Bronchial epithelial cell (primary cell): ENCODE measurements at regions not wholly inside any gene's neighbourhood (a gene's known extent, or its start where the extent isn't known, plus 50 kb on each side); places are given as distances from the start of the nearest gene placed in this dataset.

Experiments
- DNase-seq: peaks from one replicate; pipeline ENCODE4 v3.0.0-alpha.2; 2010; ENCODE audit warnings: low read depth
- FAIRE-seq: peaks from 2 replicates; lab custom pipeline; 2011; peaks lifted over from hg19 to GRCh38; lab: Jason Lieb, UNC
- H3K27me3 ChIP-seq: 2 replicates; pipeline ENCODE4 v1.5.1; 2011; ENCODE audit warnings: low read length; ENCODE audit not compliant: control insufficient read depth, insufficient read depth
- H3K36me3 ChIP-seq: 2 replicates; pipeline ENCODE4 v1.5.1; 2011; ENCODE audit warnings: low read length; ENCODE audit not compliant: control insufficient read depth, insufficient read depth
- H3K4me3 ChIP-seq: 2 replicates; pipeline ENCODE4 v1.5.1; 2011; ENCODE audit warnings: mild to moderate bottlenecking, low read depth, low read length, control low read depth
- TF ChIP-seq, protein P1 (sequence below): IDR thresholded peaks from 2 replicates; pipeline ENCODE4 v1.5.1; 2011; ENCODE audit warnings: mild to moderate bottlenecking, moderate library complexity, low read length, control low read depth, inconsistent platforms; ENCODE audit not compliant: insufficient read depth, severe bottlenecking

GRCh38 chr4:56746639-56747038 is 65.5 kb upstream of the HOPX start:
- TF ChIP-seq, protein P1, sequence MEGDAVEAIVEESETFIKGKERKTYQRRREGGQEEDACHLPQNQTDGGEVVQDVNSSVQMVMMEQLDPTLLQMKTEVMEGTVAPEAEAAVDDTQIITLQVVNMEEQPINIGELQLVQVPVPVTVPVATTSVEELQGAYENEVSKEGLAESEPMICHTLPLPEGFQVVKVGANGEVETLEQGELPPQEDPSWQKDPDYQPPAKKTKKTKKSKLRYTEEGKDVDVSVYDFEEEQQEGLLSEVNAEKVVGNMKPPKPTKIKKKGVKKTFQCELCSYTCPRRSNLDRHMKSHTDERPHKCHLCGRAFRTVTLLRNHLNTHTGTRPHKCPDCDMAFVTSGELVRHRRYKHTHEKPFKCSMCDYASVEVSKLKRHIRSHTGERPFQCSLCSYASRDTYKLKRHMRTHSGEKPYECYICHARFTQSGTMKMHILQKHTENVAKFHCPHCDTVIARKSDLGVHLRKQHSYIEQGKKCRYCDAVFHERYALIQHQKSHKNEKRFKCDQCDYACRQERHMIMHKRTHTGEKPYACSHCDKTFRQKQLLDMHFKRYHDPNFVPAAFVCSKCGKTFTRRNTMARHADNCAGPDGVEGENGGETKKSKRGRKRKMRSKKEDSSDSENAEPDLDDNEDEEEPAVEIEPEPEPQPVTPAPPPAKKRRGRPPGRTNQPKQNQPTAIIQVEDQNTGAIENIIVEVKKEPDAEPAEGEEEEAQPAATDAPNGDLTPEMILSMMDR, result no peak
- no peaks in the 10 kb centered on the region for H3K36me3 ChIP-seq
- no peak for FAIRE-seq
- no peaks in the 10 kb centered on the region for H3K27me3 ChIP-seq
- no peak overlapping the region for H3K4me3 ChIP-seq
- DNase-seq, result no peak

DNA sequence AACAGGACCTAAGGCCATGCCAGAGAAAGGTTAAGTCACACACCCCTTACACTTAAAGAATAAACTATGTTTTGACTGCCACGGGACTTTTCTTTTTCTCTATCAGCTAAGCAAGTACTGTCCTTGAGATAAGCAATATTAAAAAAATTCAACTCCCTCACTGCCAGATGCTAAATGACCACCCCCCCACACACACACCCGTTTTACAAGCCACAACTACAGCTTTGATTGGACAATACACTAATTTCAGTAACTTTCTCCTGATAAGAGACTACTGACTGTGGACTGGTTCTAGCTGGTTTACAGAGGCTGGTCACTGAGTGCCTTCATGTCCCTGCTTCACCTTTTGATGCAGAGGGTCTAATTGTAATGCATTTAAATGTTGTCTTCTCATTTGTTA is 63.9 kb upstream of the HOPX start:
- DNase-seq (no peak), FAIRE-seq (no peak)
- Histone ChIP-seq H3K27me3 (no peaks in the 10 kb centered on the region), H3K4me3 (no peak overlapping the region), H3K36me3 (no peaks in the 10 kb centered on the region)
- TF ChIP-seq, protein P1, result no peak

GRCh38 chr4:56744030-56744429 is 62.9 kb upstream of the HOPX start:
- no peaks in the 10 kb centered on the region for H3K36me3 ChIP-seq
- H3K27me3 ChIP-seq, result no peaks in the 10 kb centered on the region
- no peak for FAIRE-seq
- TF ChIP-seq, protein P1, result no peak
- no peak overlapping the region for H3K4me3 ChIP-seq
- DNase-seq, result no peak

- TF ChIP-seq, protein P1, result no peak
- FAIRE-seq (no peak), DNase-seq (no peak)
- H3K27me3 ChIP-seq, result no peaks in the 10 kb centered on the region
- H3K36me3 ChIP-seq, result no peaks in the 10 kb centered on the region
- no peak overlapping the region for H3K4me3 ChIP-seq
Observed at GRCh38 chr4:56743550-56743949, 62.5 kb upstream of the HOPX start.

- Histone ChIP-seq H3K27me3 (no peaks in the 10 kb centered on the region), H3K36me3 (no peaks in the 10 kb centered on the region), H3K4me3 (no peak overlapping the region)
- TF ChIP-seq, protein P1, result no peak
- peak; percentile 37 for DNase-seq
- FAIRE-seq, result no peak
Observed at GRCh38 chr4:56742080-56742871, 61.2 kb upstream of the HOPX start.

DNA sequence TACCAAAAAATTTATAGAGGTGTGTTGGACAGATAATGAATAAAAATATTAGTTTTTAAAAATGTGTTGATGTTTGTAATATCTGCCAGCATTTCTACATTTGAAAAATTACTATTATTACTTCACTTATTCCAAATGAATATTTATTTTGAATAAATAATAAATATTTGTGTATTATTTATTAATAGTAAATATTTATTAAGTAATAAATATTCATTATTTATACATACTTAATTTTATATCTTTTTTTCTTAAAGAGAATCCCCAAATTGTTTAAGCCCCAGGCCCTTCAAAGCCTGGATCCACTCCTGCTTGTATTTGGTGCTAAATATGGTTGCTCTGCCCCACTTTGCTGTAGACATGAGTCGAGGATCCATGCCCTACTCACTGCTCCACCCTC is 60.5 kb upstream of the HOPX start:
- Histone ChIP-seq H3K27me3 (no peaks in the 10 kb centered on the region), H3K4me3 (no peak overlapping the region), H3K36me3 (no peaks in the 10 kb centered on the region)
- FAIRE-seq (no peak), DNase-seq (no peak)
- TF ChIP-seq, protein P1, result no peak
